ENCODE measurements at regions not wholly inside any gene's neighbourhood (a gene's known extent, or its start where the extent isn't known, plus 50 kb on each side); places are given as distances from the start of the nearest gene placed in this dataset.

DNA sequence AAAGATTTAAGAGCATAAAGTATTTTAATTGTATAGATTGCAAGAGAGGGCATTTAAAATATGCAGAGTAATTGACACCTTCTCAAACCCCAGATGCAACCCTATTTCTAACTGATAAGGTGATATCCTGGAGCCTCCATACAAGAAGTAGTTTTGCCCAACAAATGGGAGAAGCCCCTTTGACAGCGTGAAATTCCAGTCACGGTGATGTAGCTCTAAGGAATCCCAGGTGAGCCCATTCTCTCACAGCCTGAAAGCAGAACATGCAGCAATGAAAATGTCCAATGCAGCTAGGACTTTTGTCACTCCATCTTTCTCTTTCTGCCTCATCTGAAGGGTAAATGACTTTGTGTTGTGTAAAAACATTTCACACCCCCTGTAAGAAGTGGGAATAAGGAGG, 96.4 kb downstream of the TMEM212 start:
- H3K4me3 ChIP-seq (ENCODE audit: low read length in 2 of 2) = no peak overlapping the region
- H3K4me1 ChIP-seq (ENCODE audit: control insufficient read depth in 2 of 2, insufficient read depth in 2 of 2, low read length in 2 of 2) = no peaks in the 10 kb centered on the region
- no peaks in the 10 kb centered on the region for H3K27me3 ChIP-seq (ENCODE audit: control insufficient read depth in 2 of 2, insufficient read depth in 1 of 2, low read length in 1 of 2)
- no peaks in the 10 kb centered on the region for H3K9me3 ChIP-seq (ENCODE audit: control insufficient read depth in 2 of 2, insufficient read depth in 1 of 2, low read length in 1 of 2)
- no peak for DNase-seq (ENCODE audit: low read depth in 6 of 9, low spot score in 9 of 9)
- H3K27ac ChIP-seq (ENCODE audit: low read depth in 1 of 2, low read length in 1 of 2) = no peak overlapping the region
- no peaks in the 10 kb centered on the region for H3K36me3 ChIP-seq (ENCODE audit: control insufficient read depth in 2 of 2, insufficient read depth in 2 of 2, low read length in 1 of 2)
- 93% methylated on average over 2 of the region's 2 CpGs for whole genome bisulfite sequencing

DNA sequence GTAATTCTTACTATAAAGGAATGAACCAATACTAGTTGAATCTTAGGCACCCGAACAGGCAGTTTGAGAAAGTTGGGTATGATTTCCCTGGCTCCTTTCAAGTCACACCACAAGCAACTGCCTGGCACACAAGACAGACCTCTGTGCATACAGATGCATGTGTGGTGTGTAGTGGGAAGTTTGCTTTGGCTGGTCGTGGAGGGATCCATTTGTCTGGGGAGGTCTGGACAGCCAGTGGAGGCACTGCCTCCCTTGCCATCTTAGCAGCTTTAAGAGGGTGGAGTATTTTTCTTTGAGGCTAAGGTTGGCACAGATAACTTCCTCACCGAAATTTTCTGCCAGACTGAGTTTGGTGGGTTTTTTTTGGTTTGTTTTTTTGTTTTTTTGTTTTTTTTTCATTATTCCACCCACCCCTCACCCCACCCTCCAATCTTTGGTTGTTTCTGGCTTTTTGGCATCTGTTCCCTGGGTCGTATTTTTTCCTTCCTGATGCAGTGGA, 97.1 kb downstream of the TMEM212 start:
- no peak for DNase-seq (ENCODE audit: low read depth in 6 of 9, low spot score in 9 of 9)
- Histone ChIP-seq H3K9me3 (ENCODE audit: control insufficient read depth in 2 of 2, insufficient read depth in 1 of 2, low read length in 1 of 2) (no peaks in the 10 kb centered on the region), H3K4me1 (ENCODE audit: control insufficient read depth in 2 of 2, insufficient read depth in 2 of 2, low read length in 2 of 2) (no peaks in the 10 kb centered on the region), H3K36me3 (ENCODE audit: control insufficient read depth in 2 of 2, insufficient read depth in 2 of 2, low read length in 1 of 2) (no peaks in the 10 kb centered on the region), H3K27ac (ENCODE audit: low read depth in 1 of 2, low read length in 1 of 2) (no peak overlapping the region), H3K4me3 (ENCODE audit: low read length in 2 of 2) (no peak overlapping the region), H3K27me3 (ENCODE audit: control insufficient read depth in 2 of 2, insufficient read depth in 1 of 2, low read length in 1 of 2) (no peaks in the 10 kb centered on the region)
- 72% methylated on average over 4 of the region's 4 CpGs for WGBS

DNA sequence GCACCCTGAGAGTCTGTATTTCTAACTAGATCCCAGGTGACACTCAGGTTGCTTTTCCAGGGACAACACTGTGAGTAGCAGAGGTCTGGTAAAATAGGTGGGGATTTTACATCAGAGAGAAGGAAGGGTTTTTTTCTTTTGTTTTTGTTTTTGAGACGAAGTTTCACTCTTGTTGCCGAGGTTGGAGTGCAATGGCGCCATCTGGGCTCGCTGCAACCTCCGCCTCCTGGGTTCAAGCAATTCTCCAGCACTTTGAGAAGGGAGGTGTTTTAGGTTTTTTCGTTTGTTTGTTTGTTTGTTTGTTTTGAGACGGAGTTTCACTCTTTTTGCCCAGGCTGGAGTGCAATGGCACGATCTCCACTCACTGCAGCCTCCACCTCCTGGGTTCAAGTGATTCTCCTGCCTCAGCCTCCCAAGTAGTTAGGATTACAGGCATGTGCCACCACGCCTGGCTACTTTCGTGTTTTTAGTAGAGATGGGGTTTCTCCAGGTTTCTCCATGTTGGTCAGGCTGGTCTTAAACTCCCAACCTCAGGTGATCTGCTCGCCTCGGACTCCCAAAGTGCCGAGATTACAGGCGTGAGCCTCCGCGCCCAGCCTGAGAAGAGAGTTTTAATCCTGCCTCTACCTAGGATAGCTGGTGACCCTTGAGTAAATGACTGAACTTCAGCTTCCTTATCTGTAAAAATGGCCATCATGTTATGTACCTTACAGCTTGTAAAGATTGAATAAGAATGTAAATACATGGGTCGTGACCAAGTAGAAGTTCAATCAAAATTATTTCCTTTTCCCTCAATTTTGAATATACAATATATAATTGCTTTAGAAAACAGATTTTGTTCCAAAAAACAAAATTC, 95.9 kb upstream of the FNDC3B start:
- no peak overlapping the region for H3K4me3 ChIP-seq (ENCODE audit: low read length in 2 of 2)
- 97% methylated on average over 17 of the region's 17 CpGs for whole genome bisulfite sequencing

GRCh38 chr3:171944118-171945016, 95.0 kb upstream of the FNDC3B start:
- no peak overlapping the region for H3K4me3 ChIP-seq (ENCODE audit: low read length in 2 of 2)
- H3K4me1 ChIP-seq (ENCODE audit: control insufficient read depth in 2 of 2, insufficient read depth in 2 of 2, low read length in 2 of 2) = no peaks in the 10 kb centered on the region
- H3K9me3 ChIP-seq (ENCODE audit: control insufficient read depth in 2 of 2, insufficient read depth in 1 of 2, low read length in 1 of 2) = no peaks in the 10 kb centered on the region
- WGBS = 71% methylated on average over 6 of the region's 6 CpGs
- no peaks in the 10 kb centered on the region for H3K36me3 ChIP-seq (ENCODE audit: control insufficient read depth in 2 of 2, insufficient read depth in 2 of 2, low read length in 1 of 2)
- no peak overlapping the region for H3K27ac ChIP-seq (ENCODE audit: low read depth in 1 of 2, low read length in 1 of 2)
- DNase-seq (ENCODE audit: low read depth in 6 of 9, low spot score in 9 of 9) = no peak
- H3K27me3 ChIP-seq (ENCODE audit: control insufficient read depth in 2 of 2, insufficient read depth in 1 of 2, low read length in 1 of 2) = no peaks in the 10 kb centered on the region

More for the DNA sequence above, 95.9 kb upstream of the FNDC3B start:
- no peaks in the 10 kb centered on the region for H3K4me1 ChIP-seq (ENCODE audit: control insufficient read depth in 2 of 2, insufficient read depth in 2 of 2, low read length in 2 of 2)
- no peaks in the 10 kb centered on the region for H3K9me3 ChIP-seq (ENCODE audit: control insufficient read depth in 2 of 2, insufficient read depth in 1 of 2, low read length in 1 of 2)
- H3K27ac ChIP-seq (ENCODE audit: low read depth in 1 of 2, low read length in 1 of 2) = no peak overlapping the region
- no peak for DNase-seq (ENCODE audit: low read depth in 6 of 9, low spot score in 9 of 9)
- H3K36me3 ChIP-seq (ENCODE audit: control insufficient read depth in 2 of 2, insufficient read depth in 2 of 2, low read length in 1 of 2) = no peaks in the 10 kb centered on the region
- no peaks in the 10 kb centered on the region for H3K27me3 ChIP-seq (ENCODE audit: control insufficient read depth in 2 of 2, insufficient read depth in 1 of 2, low read length in 1 of 2)

DNA sequence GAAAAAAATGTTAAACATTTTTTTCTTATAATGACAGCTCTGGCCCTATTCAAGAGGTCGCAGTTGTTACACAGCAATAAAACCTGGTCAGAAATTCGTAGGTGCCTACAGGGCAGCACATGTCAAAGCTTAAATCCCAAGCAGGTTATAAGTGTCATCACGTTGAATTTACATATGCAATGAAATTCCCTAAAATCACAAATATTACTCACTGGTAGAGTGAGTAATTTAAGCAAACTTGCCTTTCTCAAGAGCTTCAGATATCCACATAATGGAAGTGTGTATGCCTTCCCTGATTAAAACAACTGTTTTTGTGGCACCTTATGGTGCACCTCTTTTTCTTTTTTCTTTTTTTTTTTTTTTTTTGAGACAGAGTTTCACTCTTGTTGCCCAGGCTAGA, 90.7 kb upstream of the FNDC3B start:
- Histone ChIP-seq H3K36me3 (ENCODE audit: control insufficient read depth in 2 of 2, insufficient read depth in 2 of 2, low read length in 1 of 2) (no peaks in the 10 kb centered on the region), H3K4me3 (ENCODE audit: low read length in 2 of 2) (no peak overlapping the region), H3K4me1 (ENCODE audit: control insufficient read depth in 2 of 2, insufficient read depth in 2 of 2, low read length in 2 of 2) (no peaks in the 10 kb centered on the region), H3K27me3 (ENCODE audit: control insufficient read depth in 2 of 2, insufficient read depth in 1 of 2, low read length in 1 of 2) (no peaks in the 10 kb centered on the region), H3K9me3 (ENCODE audit: control insufficient read depth in 2 of 2, insufficient read depth in 1 of 2, low read length in 1 of 2) (no peaks in the 10 kb centered on the region), H3K27ac (ENCODE audit: low read depth in 1 of 2, low read length in 1 of 2) (no peak overlapping the region)
- no peak for DNase-seq (ENCODE audit: low read depth in 6 of 9, low spot score in 9 of 9)
- 93% methylated on average over 3 of the region's 3 CpGs for WGBS

DNA sequence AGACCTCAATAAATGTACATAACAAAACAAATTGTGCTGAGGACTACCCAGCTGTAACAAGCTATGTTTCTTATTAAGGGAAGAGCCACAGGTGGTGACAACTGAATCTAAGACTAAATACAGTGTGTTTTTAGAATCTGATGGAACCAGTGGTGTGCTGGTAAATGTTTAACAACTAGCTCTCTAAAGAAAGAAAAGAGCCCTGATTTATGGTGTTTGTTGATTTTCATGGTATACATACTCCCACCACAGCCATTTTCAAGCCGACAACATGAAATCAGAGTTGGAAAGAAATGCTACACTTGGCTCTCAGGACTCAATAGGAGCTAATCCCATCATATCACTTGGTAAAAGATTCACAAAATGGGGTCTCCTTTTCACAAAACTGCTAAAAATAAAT, 89.8 kb upstream of the FNDC3B start:
- Histone ChIP-seq H3K9me3 (ENCODE audit: control insufficient read depth in 2 of 2, insufficient read depth in 1 of 2, low read length in 1 of 2) (no peaks in the 10 kb centered on the region), H3K27ac (ENCODE audit: low read depth in 1 of 2, low read length in 1 of 2) (no peak overlapping the region), H3K4me1 (ENCODE audit: control insufficient read depth in 2 of 2, insufficient read depth in 2 of 2, low read length in 2 of 2) (no peaks in the 10 kb centered on the region), H3K4me3 (ENCODE audit: low read length in 2 of 2) (no peak overlapping the region), H3K27me3 (ENCODE audit: control insufficient read depth in 2 of 2, insufficient read depth in 1 of 2, low read length in 1 of 2) (no peaks in the 10 kb centered on the region), H3K36me3 (ENCODE audit: control insufficient read depth in 2 of 2, insufficient read depth in 2 of 2, low read length in 1 of 2) (no peaks in the 10 kb centered on the region)
- WGBS = 95% methylated on average over 1 of the region's 1 CpG
- DNase-seq (ENCODE audit: low read depth in 6 of 9, low spot score in 9 of 9) = no peak

GRCh38 chr3:171950373-171950772, 89.0 kb upstream of the FNDC3B start:
- DNase-seq (ENCODE audit: low read depth in 6 of 9, low spot score in 9 of 9) = no peak
- Histone ChIP-seq H3K27me3 (ENCODE audit: control insufficient read depth in 2 of 2, insufficient read depth in 1 of 2, low read length in 1 of 2) (no peaks in the 10 kb centered on the region), H3K36me3 (ENCODE audit: control insufficient read depth in 2 of 2, insufficient read depth in 2 of 2, low read length in 1 of 2) (no peaks in the 10 kb centered on the region), H3K9me3 (ENCODE audit: control insufficient read depth in 2 of 2, insufficient read depth in 1 of 2, low read length in 1 of 2) (no peaks in the 10 kb centered on the region), H3K4me3 (ENCODE audit: low read length in 2 of 2) (no peak overlapping the region), H3K4me1 (ENCODE audit: control insufficient read depth in 2 of 2, insufficient read depth in 2 of 2, low read length in 2 of 2) (no peaks in the 10 kb centered on the region), H3K27ac (ENCODE audit: low read depth in 1 of 2, low read length in 1 of 2) (no peak overlapping the region)
- WGBS = 65% methylated on average over 1 of the region's 1 CpG

GRCh38 chr3:171951597-171951996, 87.8 kb upstream of the FNDC3B start:
- Histone ChIP-seq H3K27ac (ENCODE audit: low read depth in 1 of 2, low read length in 1 of 2) (no peak overlapping the region), H3K4me3 (ENCODE audit: low read length in 2 of 2) (no peak overlapping the region), H3K27me3 (ENCODE audit: control insufficient read depth in 2 of 2, insufficient read depth in 1 of 2, low read length in 1 of 2) (no peaks in the 10 kb centered on the region), H3K4me1 (ENCODE audit: control insufficient read depth in 2 of 2, insufficient read depth in 2 of 2, low read length in 2 of 2) (no peaks in the 10 kb centered on the region), H3K36me3 (ENCODE audit: control insufficient read depth in 2 of 2, insufficient read depth in 2 of 2, low read length in 1 of 2) (no peaks in the 10 kb centered on the region), H3K9me3 (ENCODE audit: control insufficient read depth in 2 of 2, insufficient read depth in 1 of 2, low read length in 1 of 2) (no peaks in the 10 kb centered on the region)
- 100% methylated on average over 1 of the region's 1 CpG for WGBS
- DNase-seq (ENCODE audit: low read depth in 6 of 9, low spot score in 9 of 9) = no peak

All from thymus (tissue), 11 donors.